ENCODE measurements at regions not wholly inside any gene's neighbourhood (a gene's known extent, or its start where the extent isn't known, plus 50 kb on each side); places are given as distances from the start of the nearest gene placed in this dataset.
A peak's percentile ranks its signal among the peaks of the same experiment; 100 is the strongest.
"Not testable (repeated sequence)": the region's sequence is repeated elsewhere in the genome, so short reads cannot be mapped to it uniquely, and the experiment has no call there.

- not testable (repeated sequence) for DNase-seq (ENCODE audit: low spot score)
These were observed 1603.7 kb downstream of the RPIA start for GRCh38 chr2:90295036-90295750.

GRCh38 chr2:90296484-90296777 is 1605.0 kb downstream of the RPIA start:
- DNase-seq (ENCODE audit: low spot score) = not testable (repeated sequence)

GRCh38 chr2:90297701-90298100 is 1606.2 kb downstream of the RPIA start:
- not testable (repeated sequence) for DNase-seq (ENCODE audit: low spot score)

GRCh38 chr2:90298126-90298755 is 1606.8 kb downstream of the RPIA start:
- DNase-seq (ENCODE audit: low spot score) = not testable (repeated sequence)

GRCh38 chr2:90298983-90299382 is 1607.5 kb downstream of the RPIA start:
- DNase-seq (ENCODE audit: low spot score) = not testable (repeated sequence)

- DNase-seq (ENCODE audit: low spot score) = not testable (repeated sequence)
These were observed 1631.5 kb downstream of the RPIA start for GRCh38 chr2:90322982-90323381.

- not testable (repeated sequence) for DNase-seq (ENCODE audit: low spot score)
These were observed 1632.4 kb downstream of the RPIA start for GRCh38 chr2:90323612-90324558.

- DNase-seq (ENCODE audit: low spot score) = not testable (repeated sequence)
These were observed 1633.2 kb downstream of the RPIA start for GRCh38 chr2:90324672-90325071.

GRCh38 chr2:90325796-90326353 is 1634.4 kb downstream of the RPIA start:
- DNase-seq (ENCODE audit: low spot score) = not testable (repeated sequence)

GRCh38 chr2:90355546-90355945 is 1664.1 kb downstream of the RPIA start:
- not testable (repeated sequence) for DNase-seq (ENCODE audit: low spot score)

- not testable (repeated sequence) for DNase-seq (ENCODE audit: low spot score)
These were observed 1667.9 kb downstream of the RPIA start for GRCh38 chr2:90359344-90359743.

- DNase-seq (ENCODE audit: low spot score) = not testable (repeated sequence)
These were observed 1668.6 kb downstream of the RPIA start for GRCh38 chr2:90359887-90360730.

GRCh38 chr2:90360731-90361035 is 1669.2 kb downstream of the RPIA start:
- DNase-seq (ENCODE audit: low spot score) = peak; percentile 0
